Thyroid gland (tissue), 4 donors: ENCODE measurements at regions not wholly inside any gene's neighbourhood (a gene's known extent, or its start where the extent isn't known, plus 50 kb on each side); places are given as distances from the start of the nearest gene placed in this dataset.

ENCODE experiments used
- DNase-seq, 2 donors: peaks; one replicate each; pipeline ENCODE4 v3.0.0-alpha.2; 2019
- H3K27ac ChIP-seq, 3 donors: fragments of 200-600 bp; sonication (generic); 1 replicate in 2 of 3; 2 replicates in 1 of 3; pipeline ENCODE4 v1.5.1; 2016 to 2019; ENCODE audit warnings: mild to moderate bottlenecking in 1 of 3, moderate library complexity in 1 of 3
- H3K27me3 ChIP-seq: fragments of 200-600 bp; sonication (generic); one replicate; pipeline ENCODE4 v1.5.1; 2019
- H3K36me3 ChIP-seq, 2 donors: fragments of 200-600 bp; sonication (generic); one replicate each; pipeline ENCODE4 v1.5.1; 2016 to 2019
- H3K4me1 ChIP-seq, 2 donors: fragments of 200-600 bp; sonication (generic); one replicate each; pipeline ENCODE4 v1.5.1; 2017 to 2019
- H3K4me3 ChIP-seq, 3 donors: fragments of 200-600 bp; sonication (generic); replicated peaks in 1 of 3; 1 replicate in 2 of 3; 2 replicates in 1 of 3; pipeline ENCODE4 v1.5.1; 2016; ENCODE audit warnings: mild to moderate bottlenecking in 1 of 3
- H3K9me3 ChIP-seq: fragments of 200-600 bp; sonication (generic); one replicate; pipeline ENCODE4 v1.5.1; 2017
- POLR2A ChIP-seq, 2 donors: fragments of 450-650 bp; IDR thresholded peaks; one replicate each; pipeline ENCODE4 v1.6.1; 2017; ENCODE audit warnings: antibody characterized with exemption in 2 of 2, mild to moderate bottlenecking in 2 of 2, moderate library complexity in 1 of 2
- WGBS, 2 donors: methylation state at CpG; one replicate each; pipeline ENCODE4 v1.1.5; 2017; 5-methylcytosine and 5-hydroxymethylcytosine counted together
- intact Hi-C: fragments of 100-400 bp; cut with DNase I; formaldehyde crosslinking; loops from one replicate; pipeline ENCODE4 v1.15.1; 2023
- TF ChIP-seq, protein P1 (sequence below), 6 experiments: fragments of 200-600 bp in 3 of 6; fragments of 450-650 bp in 3 of 6; sonication (generic) in 3 of 6; IDR thresholded peaks; one replicate each; pipeline ENCODE4 v1.5.1; 2016 to 2019; ENCODE audit warnings: antibody characterized with exemption in 6 of 6, mild to moderate bottlenecking in 2 of 6, inconsistent platforms in 1 of 6, moderate library complexity in 1 of 6

- H3K27ac ChIP-seq = no peak overlapping the region
- intact Hi-C loops = no loop called here
- no peaks in the 10 kb centered on the region for H3K4me1 ChIP-seq
- 93 to 96% methylated on average over 2 of the region's 2 CpGs for WGBS, 2 donors
- no peak for DNase-seq
- H3K4me3 ChIP-seq = no peak overlapping the region
- no peaks in the 10 kb centered on the region for H3K36me3 ChIP-seq
- H3K27me3 ChIP-seq = no peaks in the 10 kb centered on the region
- H3K9me3 ChIP-seq = no peaks in the 10 kb centered on the region
- TF ChIP-seq, protein P1, sequence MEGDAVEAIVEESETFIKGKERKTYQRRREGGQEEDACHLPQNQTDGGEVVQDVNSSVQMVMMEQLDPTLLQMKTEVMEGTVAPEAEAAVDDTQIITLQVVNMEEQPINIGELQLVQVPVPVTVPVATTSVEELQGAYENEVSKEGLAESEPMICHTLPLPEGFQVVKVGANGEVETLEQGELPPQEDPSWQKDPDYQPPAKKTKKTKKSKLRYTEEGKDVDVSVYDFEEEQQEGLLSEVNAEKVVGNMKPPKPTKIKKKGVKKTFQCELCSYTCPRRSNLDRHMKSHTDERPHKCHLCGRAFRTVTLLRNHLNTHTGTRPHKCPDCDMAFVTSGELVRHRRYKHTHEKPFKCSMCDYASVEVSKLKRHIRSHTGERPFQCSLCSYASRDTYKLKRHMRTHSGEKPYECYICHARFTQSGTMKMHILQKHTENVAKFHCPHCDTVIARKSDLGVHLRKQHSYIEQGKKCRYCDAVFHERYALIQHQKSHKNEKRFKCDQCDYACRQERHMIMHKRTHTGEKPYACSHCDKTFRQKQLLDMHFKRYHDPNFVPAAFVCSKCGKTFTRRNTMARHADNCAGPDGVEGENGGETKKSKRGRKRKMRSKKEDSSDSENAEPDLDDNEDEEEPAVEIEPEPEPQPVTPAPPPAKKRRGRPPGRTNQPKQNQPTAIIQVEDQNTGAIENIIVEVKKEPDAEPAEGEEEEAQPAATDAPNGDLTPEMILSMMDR (IDR thresholded peaks at IDR 0.05) = no peak
These were observed 573.3 kb upstream of the NR2F2 start for GRCh38 chr15:95757171-95757570.

GRCh38 chr15:95758451-95758850 lies 572.0 kb upstream of the NR2F2 start:
- no peaks in the 10 kb centered on the region for H3K9me3 ChIP-seq
- no peaks in the 10 kb centered on the region for H3K27me3 ChIP-seq
- WGBS, 2 donors = 82 to 88% methylated on average over 1 of the region's 1 CpG
- no peak for DNase-seq
- H3K4me1 ChIP-seq = no peaks in the 10 kb centered on the region
- TF ChIP-seq POLR2A (IDR thresholded peaks at IDR 0.05) = no peak
- TF ChIP-seq, protein P1 (IDR thresholded peaks at IDR 0.05) = no peak
- H3K27ac ChIP-seq = no peak overlapping the region
- no peaks in the 10 kb centered on the region for H3K36me3 ChIP-seq
- intact Hi-C loops = no loop called here
- H3K4me3 ChIP-seq = no peak overlapping the region

- no peak overlapping the region for H3K4me3 ChIP-seq
- H3K27ac ChIP-seq = no peak overlapping the region
- no peak for DNase-seq
- no peak for TF ChIP-seq POLR2A (IDR thresholded peaks at IDR 0.05)
- TF ChIP-seq, protein P1 (IDR thresholded peaks at IDR 0.05) = no peak
- intact Hi-C loops = no loop called here
- no peaks in the 10 kb centered on the region for H3K9me3 ChIP-seq
- no peaks in the 10 kb centered on the region for H3K27me3 ChIP-seq
- 66 to 72% methylated on average over 2 of the region's 2 CpGs for WGBS, 2 donors
- H3K4me1 ChIP-seq = no peaks in the 10 kb centered on the region
- H3K36me3 ChIP-seq = no peaks in the 10 kb centered on the region
These were observed 571.6 kb upstream of the NR2F2 start for GRCh38 chr15:95758851-95759250.

- H3K36me3 ChIP-seq = no peaks in the 10 kb centered on the region
- no peaks in the 10 kb centered on the region for H3K27me3 ChIP-seq
- WGBS, 2 donors = 50 to 57% methylated on average over 5 of the region's 5 CpGs
- intact Hi-C loops = no loop called here
- no peaks in the 10 kb centered on the region for H3K4me1 ChIP-seq
- no peaks in the 10 kb centered on the region for H3K9me3 ChIP-seq
- no peak overlapping the region for H3K27ac ChIP-seq
- TF ChIP-seq, protein P1 (IDR thresholded peaks at IDR 0.05) = no peak
- TF ChIP-seq POLR2A (IDR thresholded peaks at IDR 0.05) = no peak
- no peak for DNase-seq
- no peak overlapping the region for H3K4me3 ChIP-seq
These were observed 570.0 kb upstream of the NR2F2 start for GRCh38 chr15:95760508-95760907.

GRCh38 chr15:95761501-95762165 lies 568.9 kb upstream of the NR2F2 start:
- TF ChIP-seq POLR2A (IDR thresholded peaks at IDR 0.05) = no peak
- TF ChIP-seq, protein P1 (IDR thresholded peaks at IDR 0.05) = no peak
- Histone ChIP-seq H3K4me1 (no peaks in the 10 kb centered on the region), H3K27me3 (no peaks in the 10 kb centered on the region), H3K36me3 (no peaks in the 10 kb centered on the region), H3K4me3 (no peak overlapping the region), H3K9me3 (no peaks in the 10 kb centered on the region), H3K27ac (no peak overlapping the region)
- intact Hi-C loops = no loop called here
- WGBS, 2 donors = 59 to 61% methylated on average over 9 of the region's 9 CpGs
- DNase-seq = no peak
